ENCODE measurements at regions not wholly inside any gene's neighbourhood (a gene's known extent, or its start where the extent isn't known, plus 50 kb on each side); places are given as distances from the start of the nearest gene placed in this dataset.

DNA sequence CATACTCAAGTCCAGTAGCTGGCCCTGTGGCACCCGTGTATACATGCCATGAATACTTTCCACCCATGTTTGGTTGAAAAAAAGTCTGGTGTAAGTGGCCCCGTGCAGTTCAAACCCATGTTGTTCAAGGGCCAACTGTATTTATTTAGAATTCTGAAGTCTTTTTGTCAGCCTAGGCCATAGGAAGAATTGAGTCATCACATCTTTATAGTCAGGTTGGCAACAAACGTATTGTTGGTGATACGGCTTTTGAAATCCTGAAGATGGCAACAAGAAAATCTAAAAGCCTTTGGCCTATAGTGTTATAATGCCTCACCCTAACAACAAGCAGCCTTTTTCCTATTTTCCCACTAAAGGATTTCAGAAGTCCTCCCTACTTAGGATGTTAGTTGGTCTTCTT, 363.6 kb downstream of the PLPP3 start:
- Mint-ChIP-seq H3K27me3 (ENCODE audit: unreplicated experiment) (peaks cover 2% of the 10 kb centered on the region), H3K9me3 (ENCODE audit: unreplicated experiment) (no peaks in the 10 kb centered on the region), H3K4me1 (ENCODE audit: low read depth, unreplicated experiment) (no peaks in the 10 kb centered on the region), H3K4me3 (ENCODE audit: unreplicated experiment) (no peak overlapping the region), H3K36me3 (ENCODE audit: unreplicated experiment) (no peaks in the 10 kb centered on the region), H3K27ac (ENCODE audit: unreplicated experiment) (no peak overlapping the region)
- TF ChIP-seq, protein P1, sequence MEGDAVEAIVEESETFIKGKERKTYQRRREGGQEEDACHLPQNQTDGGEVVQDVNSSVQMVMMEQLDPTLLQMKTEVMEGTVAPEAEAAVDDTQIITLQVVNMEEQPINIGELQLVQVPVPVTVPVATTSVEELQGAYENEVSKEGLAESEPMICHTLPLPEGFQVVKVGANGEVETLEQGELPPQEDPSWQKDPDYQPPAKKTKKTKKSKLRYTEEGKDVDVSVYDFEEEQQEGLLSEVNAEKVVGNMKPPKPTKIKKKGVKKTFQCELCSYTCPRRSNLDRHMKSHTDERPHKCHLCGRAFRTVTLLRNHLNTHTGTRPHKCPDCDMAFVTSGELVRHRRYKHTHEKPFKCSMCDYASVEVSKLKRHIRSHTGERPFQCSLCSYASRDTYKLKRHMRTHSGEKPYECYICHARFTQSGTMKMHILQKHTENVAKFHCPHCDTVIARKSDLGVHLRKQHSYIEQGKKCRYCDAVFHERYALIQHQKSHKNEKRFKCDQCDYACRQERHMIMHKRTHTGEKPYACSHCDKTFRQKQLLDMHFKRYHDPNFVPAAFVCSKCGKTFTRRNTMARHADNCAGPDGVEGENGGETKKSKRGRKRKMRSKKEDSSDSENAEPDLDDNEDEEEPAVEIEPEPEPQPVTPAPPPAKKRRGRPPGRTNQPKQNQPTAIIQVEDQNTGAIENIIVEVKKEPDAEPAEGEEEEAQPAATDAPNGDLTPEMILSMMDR (IDR thresholded peaks at IDR 0.05; ENCODE audit: partially characterized antibody, unreplicated experiment), result no peak
- no peak for DNase-seq

DNA sequence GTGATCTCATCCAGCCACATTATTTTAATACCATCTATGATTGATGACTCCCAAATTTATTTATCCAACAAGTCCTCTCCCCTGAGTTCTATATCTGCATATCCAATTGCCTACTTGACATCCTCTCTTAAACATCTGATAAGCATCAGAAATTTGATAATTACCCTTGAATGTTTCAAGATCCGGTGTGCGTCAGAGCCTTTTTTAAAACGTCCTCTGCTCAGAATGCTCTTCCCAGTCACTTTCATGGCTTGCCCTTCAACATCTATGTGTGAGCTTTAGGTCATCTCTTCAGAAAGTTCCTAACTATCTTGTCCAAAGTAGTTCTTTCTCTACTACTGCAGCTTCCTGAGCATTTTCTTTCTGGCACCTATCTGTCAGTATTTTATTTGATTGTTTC, 364.3 kb downstream of the PLPP3 start:
- no peak overlapping the region for H3K27ac Mint-ChIP-seq (ENCODE audit: unreplicated experiment)
- TF ChIP-seq, protein P1 (IDR thresholded peaks at IDR 0.05; ENCODE audit: partially characterized antibody, unreplicated experiment), result no peak

DNA sequence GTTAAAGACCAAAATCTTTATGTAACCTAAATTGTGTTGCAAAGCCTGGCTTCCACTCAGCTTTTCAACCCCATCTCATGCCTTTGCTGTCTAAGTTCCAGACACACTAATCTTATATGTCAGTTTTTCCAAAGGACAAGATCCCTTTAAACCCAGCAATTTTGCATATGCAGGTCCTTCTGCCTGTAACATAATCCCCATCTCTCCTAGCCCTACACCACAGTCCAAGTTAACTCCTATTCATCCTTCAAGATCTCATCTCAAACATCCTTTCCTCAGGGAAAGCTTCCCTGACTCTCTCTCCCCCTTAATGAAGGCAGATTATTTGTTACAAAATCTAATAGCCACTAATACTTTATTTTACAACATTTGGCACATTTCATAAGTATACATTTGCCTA, 366.3 kb downstream of the PLPP3 start:
- Mint-ChIP-seq H3K4me1 (ENCODE audit: low read depth, unreplicated experiment) (no peaks in the 10 kb centered on the region), H3K4me3 (ENCODE audit: unreplicated experiment) (no peak overlapping the region), H3K27ac (ENCODE audit: unreplicated experiment) (no peak overlapping the region), H3K36me3 (ENCODE audit: unreplicated experiment) (no peaks in the 10 kb centered on the region), H3K9me3 (ENCODE audit: unreplicated experiment) (no peaks in the 10 kb centered on the region), H3K27me3 (ENCODE audit: unreplicated experiment) (peaks cover 2% of the 10 kb centered on the region)
- DNase-seq, result no peak
- TF ChIP-seq, protein P1 (IDR thresholded peaks at IDR 0.05; ENCODE audit: partially characterized antibody, unreplicated experiment), result no peak

More for the DNA sequence above, 364.3 kb downstream of the PLPP3 start:
- DNase-seq, result no peak
- Mint-ChIP-seq H3K4me1 (ENCODE audit: low read depth, unreplicated experiment) (no peaks in the 10 kb centered on the region), H3K9me3 (ENCODE audit: unreplicated experiment) (no peaks in the 10 kb centered on the region), H3K4me3 (ENCODE audit: unreplicated experiment) (no peak overlapping the region), H3K36me3 (ENCODE audit: unreplicated experiment) (no peaks in the 10 kb centered on the region), H3K27me3 (ENCODE audit: unreplicated experiment) (peaks cover 2% of the 10 kb centered on the region)

DNA sequence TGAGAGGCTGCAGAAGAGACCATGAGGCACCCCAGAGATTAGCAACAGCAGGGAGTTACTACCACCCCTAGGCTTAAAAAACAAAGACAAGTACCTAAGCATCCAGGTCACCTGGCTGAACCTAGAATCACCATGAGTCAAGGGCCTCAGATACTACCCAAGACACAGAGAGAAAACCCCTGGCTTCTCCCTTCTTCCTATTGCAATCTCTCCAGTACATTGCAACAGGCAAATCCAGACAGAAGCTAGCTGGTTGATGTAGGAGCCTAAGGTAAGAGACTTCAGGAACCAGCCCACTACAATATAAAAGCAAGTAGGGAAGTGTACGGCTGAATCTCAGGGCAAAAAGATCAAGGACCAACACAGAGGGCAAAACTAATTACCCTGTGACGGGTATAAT, 367.2 kb downstream of the PLPP3 start:
- DNase-seq, result no peak
- Mint-ChIP-seq H3K9me3 (ENCODE audit: unreplicated experiment) (no peaks in the 10 kb centered on the region), H3K27ac (ENCODE audit: unreplicated experiment) (no peak overlapping the region), H3K27me3 (ENCODE audit: unreplicated experiment) (peaks cover 2% of the 10 kb centered on the region), H3K4me1 (ENCODE audit: low read depth, unreplicated experiment) (no peaks in the 10 kb centered on the region), H3K4me3 (ENCODE audit: unreplicated experiment) (no peak overlapping the region), H3K36me3 (ENCODE audit: unreplicated experiment) (peaks cover under 1% of the 10 kb centered on the region)
- TF ChIP-seq, protein P1 (IDR thresholded peaks at IDR 0.05; ENCODE audit: partially characterized antibody, unreplicated experiment), result no peak

DNA sequence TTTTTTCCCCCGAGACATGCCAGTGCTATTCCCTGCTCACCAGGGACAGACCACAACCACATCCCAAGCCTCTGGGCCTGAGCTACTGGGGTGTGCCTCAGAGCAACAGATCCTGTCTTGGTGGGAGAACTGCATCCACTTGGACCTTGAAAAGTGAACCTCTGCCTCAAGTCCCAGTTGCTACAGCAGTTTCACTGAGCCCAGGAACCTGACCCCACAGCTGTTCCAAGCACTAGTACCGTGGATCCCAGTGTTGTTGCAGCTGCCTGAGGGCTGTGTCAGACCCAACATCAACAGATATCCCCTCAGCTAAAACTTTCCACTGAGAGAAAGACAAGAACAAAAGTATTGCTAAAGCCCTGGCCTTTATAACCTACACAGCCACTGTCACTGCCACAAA, 373.0 kb downstream of the PLPP3 start:
- Mint-ChIP-seq H3K4me3 (ENCODE audit: unreplicated experiment) (no peak overlapping the region), H3K9me3 (ENCODE audit: unreplicated experiment) (no peaks in the 10 kb centered on the region), H3K4me1 (ENCODE audit: low read depth, unreplicated experiment) (no peaks in the 10 kb centered on the region), H3K36me3 (ENCODE audit: unreplicated experiment) (peaks cover 6% of the 10 kb centered on the region), H3K27ac (ENCODE audit: unreplicated experiment) (no peak overlapping the region), H3K27me3 (ENCODE audit: unreplicated experiment) (peaks cover 2% of the 10 kb centered on the region)
- TF ChIP-seq, protein P1 (IDR thresholded peaks at IDR 0.05; ENCODE audit: partially characterized antibody, unreplicated experiment), result no peak
- no peak for DNase-seq

Measured in glutamatergic neuron (in vitro differentiated cells).